Stimulated activated CD4-positive, alpha-beta T cell treated with anti-CD3 and anti-CD28 coated beads, Interleukin-15, amount 100 ng/mL, for 48 hours (primary cell): ENCODE measurements at regions not wholly inside any gene's neighbourhood (a gene's known extent, or its start where the extent isn't known, plus 50 kb on each side); places are given as distances from the start of the nearest gene placed in this dataset.

Source experiments
- DNase-seq, 2 donors: peaks; one replicate each; pipeline ENCODE4 v3.0.0-alpha.2; 2020; ENCODE audit warnings: low read depth in 2 of 2

DNA sequence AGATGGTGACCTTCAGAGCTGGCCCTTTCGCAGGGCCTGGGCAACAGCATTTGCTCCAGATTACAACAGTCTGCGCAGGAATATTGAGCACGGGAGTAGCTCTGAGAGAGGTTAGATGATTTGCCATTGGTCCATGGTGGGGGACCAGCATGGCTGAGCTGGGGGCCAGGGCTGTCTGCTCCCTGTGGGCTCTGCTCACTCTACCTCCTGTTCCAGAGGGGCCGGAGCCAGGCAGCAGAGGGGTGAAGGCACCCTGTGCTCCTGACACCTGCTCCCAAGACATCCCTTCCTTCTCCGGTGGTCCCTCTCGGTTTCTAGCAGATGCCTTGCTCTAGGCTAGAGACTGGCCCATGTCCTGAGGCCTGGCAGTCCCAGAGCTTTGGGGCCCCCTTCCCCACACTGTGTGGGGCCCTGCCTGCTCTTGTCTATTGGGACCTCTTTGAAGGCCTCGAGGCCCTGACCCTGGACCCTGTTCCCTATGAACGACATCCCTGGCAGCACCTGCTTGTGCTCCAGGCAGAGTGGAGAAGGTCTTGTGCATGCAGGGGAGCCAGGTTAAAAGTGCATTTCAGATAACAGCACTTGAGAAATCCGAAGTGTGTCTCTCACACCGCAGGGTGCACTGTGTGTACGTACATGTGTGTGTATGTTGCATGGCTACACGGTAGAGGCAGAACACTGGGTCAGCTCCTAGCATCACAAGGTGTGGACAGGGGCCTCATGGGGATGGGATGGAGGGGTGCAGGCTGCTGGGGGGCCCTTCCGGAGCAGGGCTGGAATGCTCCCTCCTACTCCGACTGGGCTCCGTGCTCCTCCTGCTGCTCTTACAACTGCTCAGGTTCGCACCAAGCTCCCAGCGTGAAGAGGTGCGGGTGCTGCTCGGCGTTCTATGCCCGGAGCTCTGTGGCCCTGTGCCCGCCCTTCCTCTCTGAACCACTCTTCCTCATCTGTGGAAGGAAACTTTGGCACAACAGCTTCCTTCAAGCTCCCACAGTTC lies 123.3 kb upstream of the B3GAT1 start:
- DNase-seq, result no peak

DNA sequence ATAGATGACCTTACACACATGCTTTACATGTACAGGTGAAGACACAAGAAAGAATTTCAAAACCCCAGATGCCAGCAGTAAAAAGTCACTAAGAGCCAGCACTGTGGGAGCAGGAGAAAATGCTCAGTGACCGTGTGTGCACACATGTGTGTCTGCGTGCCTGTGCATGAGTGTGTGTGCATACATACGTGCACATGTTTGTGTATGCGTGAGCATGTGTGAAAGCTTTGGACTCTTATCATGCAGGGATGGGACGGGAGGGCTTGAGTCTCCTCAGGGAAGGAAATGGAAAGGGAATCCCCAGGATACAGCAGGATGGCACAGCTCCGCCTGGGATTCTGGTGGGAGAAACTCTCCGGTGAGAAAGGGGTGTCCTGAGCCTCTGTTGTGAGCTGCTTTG lies 121.5 kb upstream of the B3GAT1 start:
- DNase-seq, result no peak

DNA sequence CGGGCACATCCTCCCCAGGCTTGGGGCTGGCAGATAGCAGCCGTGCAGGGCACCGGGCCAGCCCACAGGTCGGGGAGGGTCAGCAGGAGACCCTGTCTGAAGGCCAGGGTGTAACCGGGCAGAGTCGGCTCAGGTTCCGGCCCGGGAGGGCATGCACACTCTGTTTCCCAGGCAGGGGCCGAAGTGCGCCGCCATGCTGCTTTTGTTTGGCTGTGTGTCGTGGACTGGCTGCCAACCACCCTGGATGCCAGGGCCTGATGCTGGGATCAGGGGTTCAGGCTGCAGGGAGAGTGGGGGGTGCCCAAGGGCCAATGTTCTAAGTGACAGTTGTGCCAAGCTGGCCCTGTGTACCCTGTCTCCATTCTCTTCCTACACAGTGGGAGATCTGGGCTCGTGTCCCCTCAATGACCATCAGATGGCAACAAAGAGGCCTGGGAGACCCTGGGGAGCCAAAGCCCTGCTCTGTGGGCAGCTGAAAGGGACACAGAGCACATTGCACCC lies 120.9 kb upstream of the B3GAT1 start:
- DNase-seq, result no peak

DNA sequence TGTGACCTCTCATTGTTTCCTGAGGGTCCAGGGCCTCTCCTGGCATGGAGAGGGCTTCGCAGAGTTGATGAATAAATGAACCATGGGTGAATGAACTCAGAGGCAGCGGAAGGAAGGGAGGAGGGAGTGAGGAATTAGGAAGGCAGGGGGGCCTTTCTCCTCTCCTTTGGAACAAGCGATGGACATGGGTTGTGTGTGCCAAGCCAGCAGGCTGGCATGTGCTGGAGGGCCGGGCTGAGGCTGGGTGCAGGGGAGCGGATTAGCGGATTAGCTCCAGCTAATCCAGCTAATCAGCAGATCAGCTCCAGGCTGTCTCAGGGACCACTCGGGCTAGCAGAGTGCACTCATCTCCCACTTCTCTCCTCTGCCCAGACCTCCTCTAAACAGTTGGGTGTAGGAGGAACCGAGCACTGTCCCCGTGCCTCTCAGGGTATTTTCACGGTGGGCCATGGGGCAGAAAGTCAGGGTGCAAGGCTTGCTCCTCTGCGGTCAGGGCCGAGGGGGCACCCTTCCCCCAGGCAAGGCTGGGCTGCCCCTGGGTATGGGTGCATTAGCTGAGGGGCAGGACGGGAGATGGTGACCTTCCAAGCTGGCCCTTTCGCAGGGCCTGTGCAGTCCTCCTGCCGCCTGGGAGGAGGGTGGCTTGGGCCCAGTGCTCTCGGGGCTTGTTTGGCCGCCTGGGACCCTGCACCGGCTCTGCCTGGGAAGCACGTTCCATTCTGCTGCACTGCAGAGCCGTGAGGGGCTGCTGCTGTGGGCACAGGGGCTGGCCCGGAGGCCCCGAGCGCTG lies 120.3 kb upstream of the B3GAT1 start:
- no peak for DNase-seq

DNA sequence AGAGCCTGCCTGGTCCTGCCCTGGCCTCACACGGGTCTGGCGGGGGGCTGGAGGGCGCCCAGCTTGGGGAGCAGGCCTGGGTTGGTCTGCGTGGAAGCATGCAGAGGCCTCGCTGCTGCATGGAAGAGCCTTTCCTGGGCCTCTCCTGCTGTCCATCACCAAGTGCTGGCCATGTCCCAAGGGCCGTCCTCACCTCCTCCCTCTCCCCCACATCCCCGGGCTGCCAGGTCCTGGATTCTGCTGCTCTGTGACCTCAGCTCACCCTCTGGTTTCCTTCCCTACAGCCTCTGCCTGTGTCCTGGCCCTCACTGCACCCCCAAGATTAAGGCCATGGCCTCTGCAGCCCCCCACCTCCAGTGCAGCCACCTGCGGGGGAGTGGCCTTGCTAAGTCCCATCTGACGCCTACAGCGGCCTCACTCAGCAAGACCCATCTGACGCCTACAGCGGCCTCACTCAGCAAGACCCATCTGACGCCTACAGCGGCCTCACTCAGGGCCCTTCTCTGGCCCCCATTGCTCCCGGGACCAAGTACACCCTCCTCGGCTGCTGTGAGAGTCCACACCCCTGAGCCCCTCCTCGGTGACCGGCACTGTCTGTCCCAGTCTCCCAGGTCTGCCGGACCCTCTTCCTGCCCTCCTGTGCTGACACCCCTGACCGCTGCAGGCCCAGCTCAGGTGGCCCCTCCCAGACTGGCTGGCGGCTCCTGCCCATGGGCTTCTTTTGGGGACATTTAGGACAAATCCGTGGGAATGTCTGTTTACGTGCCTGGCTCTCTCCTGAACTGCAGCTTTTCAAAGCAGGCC lies 119.5 kb upstream of the B3GAT1 start:
- DNase-seq, result no peak

DNA sequence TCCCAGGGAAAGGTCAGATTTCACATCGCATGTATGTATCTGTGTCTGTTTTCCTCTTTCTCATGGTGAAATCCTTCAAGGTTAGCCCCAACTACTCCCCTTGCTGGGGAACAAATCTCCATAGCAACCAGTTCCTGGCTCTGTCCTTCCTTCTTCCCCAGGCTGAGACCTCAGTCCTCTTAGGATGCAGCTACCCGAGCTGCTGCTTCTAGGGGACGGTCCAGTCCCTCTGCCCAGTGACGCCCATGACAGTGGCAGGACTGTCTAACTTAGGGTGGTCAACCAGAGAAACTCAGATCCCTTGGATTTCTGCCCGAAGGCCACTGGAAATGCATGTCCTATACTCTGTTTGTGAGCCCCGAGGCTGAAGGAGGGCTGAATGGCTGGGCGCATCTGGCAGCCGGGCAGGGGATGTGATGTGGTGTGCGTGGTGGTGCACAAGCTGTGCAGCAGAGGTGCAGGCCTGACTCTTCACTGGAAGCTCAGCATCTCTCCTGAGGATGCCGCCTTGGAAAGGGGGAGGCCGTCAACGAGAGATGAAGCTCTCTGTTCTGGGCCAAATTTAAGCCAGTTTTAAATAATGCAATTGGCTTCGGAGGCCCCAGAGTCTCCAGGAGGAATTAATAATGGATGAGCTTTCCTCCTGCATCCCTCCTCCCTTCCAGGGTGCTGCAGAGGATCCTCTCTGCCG lies 118.7 kb upstream of the B3GAT1 start:
- DNase-seq, result no peak

DNA sequence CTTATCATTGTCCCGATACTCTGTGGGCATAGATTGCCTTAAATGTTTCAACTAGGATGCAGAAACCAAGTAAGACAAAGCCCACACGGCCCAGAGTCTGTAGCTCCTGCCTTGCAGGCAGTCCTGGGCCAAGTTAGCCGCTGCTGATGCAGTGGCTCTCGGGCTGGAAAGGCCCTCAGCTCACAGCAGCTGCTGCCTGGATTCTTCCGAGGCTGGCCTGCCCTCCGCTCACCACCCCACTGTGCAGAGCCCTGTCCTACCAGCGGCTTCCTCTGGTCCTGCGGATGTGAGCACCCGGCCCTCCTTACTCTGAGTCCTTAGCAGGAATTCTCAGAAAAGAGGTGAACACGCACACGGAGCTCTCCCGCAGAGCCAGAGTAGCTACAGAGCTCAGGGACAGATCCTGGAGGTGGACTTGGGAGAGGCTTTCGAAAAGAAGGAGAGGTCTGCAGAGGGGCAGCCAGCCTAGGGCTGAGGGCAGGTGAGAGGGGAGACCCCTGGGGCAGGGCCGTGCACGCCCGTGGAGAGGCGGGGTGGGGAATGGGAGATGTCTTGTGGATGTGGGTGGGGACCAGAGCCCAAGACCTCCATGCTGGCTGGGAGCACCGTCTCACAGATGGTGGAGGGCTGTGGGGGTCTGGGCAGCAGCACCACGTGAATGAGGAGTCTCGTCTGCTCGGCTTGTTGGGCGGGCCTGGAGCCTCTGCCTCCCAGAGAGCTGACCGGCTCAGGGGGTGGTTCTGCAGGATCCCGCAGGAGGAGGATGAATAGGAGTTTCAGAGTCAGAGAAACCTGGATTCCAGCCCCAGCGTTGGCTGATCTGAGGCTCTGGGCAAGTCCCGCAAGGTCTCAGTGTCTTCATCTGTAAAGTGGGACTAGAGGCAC lies 117.4 kb upstream of the B3GAT1 start:
- no peak for DNase-seq

DNA sequence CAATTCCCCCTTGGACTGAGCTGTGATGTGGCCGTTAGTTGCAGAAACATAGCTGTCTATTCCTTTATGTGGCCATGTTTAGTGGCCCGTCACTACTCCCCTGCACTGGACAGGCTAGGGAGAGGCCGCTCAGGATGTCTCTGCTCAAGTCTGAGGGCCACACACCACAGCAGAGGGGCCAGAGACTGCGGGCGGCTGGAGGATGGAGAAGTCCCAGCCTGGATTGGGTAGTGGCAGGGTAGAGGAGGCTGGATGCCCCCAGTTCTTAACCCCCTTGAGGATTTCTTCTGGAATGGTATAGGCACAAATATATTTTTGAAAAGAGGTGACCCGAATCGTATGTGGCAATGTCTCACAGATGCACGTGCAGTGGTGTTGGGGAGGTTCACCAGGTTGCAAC lies 116.4 kb upstream of the B3GAT1 start:
- no peak for DNase-seq

DNA sequence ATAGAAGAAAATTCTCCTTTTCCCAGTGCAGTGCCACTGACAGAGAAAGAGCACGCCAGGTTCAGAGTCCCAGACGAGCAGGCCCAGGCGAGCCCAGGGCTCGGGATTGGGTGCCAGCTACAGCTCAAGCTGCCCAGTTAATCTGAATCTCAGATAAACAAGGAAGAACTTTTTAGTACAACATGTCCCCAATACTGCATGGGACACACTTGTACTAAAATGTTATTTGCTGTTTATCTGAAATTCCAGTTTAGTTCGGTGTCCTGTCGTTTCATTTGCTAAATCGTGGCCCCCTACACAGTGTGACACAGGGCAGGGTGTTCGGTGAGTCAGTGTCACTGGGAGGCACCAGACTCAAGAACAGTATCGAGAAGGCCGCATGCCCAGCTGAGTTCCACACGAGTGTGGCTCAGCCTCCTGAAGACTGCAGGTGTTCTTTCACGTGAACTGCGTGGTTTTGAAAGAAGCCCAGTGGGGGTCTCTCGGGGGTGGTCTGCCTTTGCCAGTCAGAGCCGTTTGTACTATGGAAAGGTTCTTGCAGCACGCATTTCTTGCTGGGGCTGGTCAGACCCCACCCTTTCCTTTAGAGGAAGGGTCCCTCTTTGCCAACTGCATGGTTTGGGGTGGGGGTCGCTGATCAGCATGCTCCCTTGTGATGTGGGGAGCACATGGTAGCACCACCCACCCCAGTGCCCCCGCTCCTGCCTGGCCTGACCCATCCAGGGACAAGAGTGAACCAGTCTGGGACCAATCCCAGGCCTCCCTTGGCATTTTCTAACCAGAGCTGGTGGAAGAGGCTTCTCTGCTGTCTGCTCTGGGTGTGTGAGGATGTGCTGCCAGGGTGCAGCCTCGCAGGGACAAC lies 115.6 kb upstream of the B3GAT1 start:
- no peak for DNase-seq

DNA sequence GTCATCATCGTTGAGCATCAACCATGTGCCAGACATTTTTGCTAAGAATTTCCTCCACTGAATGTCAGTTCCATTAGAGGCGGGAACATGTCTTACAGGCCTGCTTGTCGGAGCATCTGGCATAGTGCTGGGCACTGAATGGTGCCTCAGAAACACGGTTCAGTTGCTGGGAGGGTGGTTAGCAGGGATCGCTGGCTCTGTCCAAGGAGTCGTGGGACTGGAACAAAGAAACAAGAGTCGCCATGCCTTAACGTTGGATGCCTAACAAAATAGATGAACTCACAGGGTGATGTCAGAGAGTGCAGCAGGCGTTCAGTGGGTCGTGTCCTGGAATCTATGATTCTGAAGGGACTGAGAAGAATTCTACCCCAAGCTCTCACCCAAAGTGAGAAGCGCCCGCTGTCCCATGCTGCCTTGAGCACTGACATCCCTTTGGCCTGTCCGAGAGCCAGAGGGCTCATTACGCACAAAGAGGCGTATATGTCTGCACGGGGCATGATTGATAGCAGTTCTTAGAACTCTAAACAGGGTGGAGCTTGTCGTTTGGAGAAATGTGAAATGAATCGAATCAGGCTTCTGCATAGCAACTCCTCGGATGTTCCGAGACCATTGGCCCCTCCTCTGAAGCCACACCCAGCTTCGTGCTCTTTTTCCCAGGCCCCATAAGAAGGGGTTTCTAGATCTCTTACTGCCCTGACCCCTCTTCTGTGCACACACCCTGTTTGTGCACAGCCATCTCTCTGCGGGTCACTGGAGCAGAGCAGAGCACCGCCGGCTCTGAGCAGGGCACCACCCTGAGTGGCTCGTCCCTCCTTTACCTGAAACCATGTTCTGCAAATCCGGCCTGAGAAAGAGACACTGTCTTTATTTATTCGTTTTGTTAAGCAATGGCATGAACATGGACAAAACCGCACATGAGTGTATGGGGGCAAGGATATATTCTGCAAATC lies 113.1 kb upstream of the B3GAT1 start:
- DNase-seq, result no peak

DNA sequence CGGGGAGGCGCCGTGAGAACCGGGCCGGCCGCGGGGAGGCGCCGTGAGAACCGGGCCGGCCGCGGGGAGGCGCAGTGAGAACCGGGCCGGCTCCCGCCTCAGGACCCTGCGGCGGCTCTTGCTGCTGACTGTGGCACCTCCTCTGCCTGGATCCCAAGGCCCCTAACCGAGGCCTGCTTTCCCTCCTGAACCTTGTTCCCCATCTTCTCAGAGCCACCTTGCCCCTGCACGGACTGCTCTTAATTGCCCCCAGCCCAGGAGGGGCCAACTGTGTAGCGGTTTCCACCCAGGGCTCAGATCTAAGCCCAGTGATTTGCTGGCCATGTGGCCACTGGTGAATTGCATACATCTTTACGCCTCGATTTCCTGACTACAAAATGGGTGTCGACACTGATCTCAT lies 112.2 kb upstream of the B3GAT1 start:
- no peak for DNase-seq

DNA sequence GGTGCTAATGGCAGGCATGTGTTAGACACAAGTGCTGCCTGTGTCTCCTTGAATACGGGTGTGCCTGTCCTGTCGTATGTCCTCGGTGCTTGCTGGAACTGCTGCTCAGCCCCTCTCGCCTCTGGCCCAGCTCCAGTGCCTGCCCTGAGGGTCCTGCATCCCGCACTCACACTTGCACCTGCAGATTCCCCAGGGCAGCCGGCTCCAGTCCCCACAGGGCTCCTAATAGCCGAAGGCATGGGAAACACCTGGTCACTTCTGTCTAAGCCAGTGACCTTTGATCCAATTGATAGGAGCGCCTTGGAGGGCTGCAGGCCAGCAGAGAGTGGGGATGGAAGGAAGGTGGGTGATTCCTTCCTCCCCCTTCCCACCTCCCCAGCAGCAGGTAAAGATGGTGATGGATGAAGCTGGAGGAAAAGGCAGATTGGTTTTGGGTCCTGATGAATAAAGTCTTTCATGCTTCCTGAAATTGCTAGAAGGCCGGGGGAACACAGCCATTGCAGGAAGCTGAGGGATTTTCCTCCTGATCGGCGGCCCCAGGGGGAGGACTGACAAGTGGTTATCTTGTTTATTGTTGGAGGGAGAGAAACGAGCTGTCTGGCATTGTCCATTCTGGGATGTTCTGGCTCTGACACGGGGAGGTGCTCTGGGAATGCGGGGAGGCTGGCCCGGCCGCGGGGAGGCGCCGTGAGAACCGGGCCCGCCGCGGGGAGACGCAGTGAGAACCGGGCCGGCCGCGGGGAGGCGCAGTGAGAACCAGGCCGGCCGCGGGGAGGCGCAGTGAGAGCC lies 110.9 kb upstream of the B3GAT1 start:
- DNase-seq, result no peak

DNA sequence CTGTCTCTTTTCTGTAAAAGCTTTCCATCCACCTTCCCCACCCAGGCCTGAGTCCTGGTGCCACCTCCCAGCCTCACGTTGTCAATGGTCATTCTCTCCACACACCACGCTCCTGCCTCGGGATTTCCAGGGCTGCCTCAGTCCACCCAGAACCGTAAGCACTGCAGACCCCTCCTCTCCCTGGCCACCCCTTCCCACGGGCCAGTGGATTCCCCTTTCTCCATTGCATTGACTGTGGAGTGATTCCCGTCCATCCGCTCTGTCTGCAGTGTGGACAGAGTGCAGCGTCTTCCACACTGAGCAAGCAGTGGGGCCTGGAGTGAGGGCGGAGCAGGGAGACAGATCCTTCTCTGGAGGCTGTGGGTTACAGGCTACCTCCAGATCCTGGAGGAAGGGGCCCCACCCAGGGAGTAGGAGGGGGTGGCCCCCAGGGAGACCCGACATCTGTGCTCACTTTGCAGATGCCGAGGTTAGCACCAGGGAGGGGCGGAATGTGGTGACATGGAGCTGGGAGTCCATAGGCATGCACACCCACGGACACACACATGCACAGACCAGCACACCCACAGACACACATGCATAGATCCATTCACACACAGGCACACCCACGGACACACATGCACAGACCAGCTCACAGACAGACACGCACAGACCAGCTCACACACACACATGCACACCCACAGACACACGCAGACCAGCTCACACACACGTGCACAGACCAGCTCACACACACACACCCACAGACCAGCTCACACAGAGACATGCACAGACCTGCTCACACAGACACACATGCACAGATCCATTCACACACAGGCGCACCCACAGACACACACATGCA lies 109.6 kb upstream of the B3GAT1 start:
- DNase-seq, result no peak

DNA sequence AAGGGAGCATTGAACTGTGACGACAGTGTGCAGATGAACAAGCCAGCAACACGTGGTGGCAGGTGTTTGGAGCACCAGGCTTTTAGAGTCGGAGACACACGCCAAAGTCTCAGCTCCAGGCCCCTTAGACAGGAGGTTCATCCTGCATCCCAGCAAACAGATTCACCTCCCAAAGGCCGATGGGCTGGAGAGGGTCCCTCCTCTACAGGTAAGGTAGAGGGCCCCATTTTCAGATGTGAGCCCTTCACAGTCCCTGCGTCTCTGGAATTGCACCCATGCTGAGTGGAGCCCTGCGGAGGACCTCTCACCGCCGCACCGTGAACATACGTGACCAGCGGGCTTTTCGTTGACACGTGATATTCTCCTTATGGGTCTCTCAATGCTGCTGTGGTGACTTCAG lies 109.0 kb upstream of the B3GAT1 start:
- DNase-seq, result no peak

DNA sequence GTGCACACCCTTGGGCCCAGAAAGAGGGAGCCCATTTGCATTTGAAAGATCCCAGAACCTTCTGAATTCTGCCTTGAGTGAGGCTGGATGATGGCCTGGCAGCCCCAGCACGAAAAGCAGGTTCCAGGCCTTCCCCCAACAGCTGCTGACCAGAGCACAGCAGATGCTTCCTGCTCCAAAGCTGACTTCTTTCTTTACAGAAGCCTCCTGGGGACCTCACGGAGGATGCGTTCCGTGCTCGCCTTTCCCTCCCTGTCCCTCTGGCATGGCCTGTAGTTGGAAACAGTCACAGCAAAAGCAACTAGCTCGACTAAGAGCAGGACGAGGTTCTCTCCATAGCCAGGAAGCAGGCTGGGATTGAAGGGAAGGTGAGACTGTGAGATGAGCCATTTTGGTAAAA lies 107.7 kb upstream of the B3GAT1 start:
- no peak for DNase-seq

DNA sequence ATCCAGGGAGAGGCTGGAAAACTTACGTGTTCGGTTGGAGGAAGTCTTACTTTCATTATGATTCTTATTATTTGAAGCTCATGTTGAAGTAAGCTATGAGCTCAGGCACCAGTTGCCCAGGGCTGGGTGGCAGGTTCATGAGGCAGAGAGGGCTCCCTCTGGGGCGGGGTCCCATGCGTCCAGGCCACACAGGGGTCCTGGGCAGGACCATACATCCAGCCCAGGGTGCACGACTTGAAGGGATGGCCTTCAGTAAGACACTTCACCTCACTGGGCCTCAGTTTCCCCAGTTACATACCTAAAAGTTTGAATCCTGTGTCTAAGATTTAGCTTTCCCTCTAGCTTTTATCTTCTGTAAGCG lies 107.3 kb upstream of the B3GAT1 start:
- DNase-seq, result no peak
